ENCODE measurements at regions not wholly inside any gene's neighbourhood (a gene's known extent, or its start where the extent isn't known, plus 50 kb on each side); places are given as distances from the start of the nearest gene placed in this dataset.

- DNase-seq: no peak
These were observed 186.9 kb upstream of the ADGRL2 start for GRCh38 chr1:81613803-81614202.

DNA sequence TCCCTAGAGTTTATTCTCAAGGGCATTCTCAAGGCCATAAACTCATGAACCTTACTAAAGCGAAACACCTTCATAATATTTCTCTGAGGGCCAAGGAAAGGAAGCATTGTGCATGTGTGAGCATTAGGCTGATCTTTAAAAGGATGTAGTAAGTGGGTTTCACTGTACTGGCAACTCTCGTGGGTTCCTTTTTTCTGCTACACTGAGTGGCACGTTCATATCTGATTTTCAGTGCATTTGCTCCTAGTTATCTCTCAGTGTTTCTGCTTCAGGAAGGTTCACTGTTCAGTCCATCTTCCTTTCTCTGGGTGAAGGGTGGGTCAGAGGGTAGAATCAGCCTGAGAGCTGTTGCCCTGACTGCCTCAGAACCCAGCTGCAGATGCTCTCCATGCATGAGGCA is 192.8 kb upstream of the ADGRL2 start:
- DNase-seq: no peak

DNA sequence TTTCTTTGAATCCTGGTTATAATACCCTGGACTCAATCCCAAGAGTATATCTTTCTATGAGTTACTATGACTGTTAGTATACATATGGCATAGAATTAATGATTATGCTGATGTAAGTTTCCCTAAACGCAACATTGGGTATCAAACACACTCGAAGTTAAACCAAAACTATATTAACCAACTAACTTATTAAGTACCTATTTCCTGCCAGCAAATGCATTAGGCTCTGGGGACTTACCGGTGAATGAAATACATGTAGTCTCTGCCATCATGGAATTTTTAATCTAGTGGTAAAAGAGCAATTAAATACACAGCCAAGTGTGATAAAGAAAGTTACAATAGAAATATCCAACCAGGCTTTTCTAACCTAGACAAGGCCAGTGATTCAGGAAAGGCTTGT is 193.6 kb upstream of the ADGRL2 start:
- no peak for DNase-seq

- DNase-seq: peak; percentile 12
These were observed 194.1 kb upstream of the ADGRL2 start for GRCh38 chr1:81606656-81607055.

GRCh38 chr1:81605023-81605422 is 195.7 kb upstream of the ADGRL2 start:
- DNase-seq: no peak

GRCh38 chr1:81600878-81601622 is 199.7 kb upstream of the ADGRL2 start:
- DNase-seq: no peak

- no peak for DNase-seq
These were observed 200.4 kb upstream of the ADGRL2 start for GRCh38 chr1:81600363-81600762.

DNA sequence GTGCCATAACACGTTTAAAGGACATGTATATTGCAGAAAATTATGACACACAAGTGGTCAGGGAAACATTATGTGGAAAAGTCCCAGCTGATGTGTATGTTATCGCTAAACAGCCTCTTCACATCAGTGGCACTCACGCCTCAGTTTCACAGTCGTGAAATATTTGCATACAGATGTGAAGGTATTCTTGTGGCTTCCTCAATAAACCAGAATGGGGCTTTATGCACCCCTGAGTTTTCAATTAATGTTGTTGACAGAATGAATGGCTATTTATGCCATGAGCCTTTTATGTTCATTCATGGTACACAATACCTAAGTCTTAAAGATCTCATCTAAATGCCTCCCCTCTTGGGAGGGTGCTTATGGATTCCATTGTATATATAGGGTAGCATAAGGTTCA is 202.1 kb upstream of the ADGRL2 start:
- DNase-seq: no peak

GRCh38 chr1:81597720-81598426 is 202.9 kb upstream of the ADGRL2 start:
- DNase-seq: no peak

DNA sequence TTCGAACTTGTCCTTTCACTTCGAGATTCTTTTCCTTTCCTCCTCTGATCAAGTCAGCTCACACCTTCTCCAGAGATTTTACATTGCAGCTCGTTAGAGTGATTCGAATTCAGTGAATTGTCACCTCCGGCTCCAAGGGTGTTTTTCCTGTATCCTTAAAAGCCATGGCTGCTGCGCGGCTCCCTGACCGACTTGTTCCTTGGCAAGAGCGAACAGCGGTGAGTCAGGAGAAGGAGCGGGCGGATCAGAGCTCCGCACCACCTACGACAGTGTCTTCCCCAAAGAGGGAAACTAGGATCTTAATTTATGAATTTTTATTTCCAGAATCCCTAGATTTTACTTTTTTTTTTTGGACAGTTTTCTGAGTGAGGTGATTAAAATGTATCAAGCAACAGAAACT is 204.4 kb upstream of the ADGRL2 start:
- DNase-seq: no peak

DNA sequence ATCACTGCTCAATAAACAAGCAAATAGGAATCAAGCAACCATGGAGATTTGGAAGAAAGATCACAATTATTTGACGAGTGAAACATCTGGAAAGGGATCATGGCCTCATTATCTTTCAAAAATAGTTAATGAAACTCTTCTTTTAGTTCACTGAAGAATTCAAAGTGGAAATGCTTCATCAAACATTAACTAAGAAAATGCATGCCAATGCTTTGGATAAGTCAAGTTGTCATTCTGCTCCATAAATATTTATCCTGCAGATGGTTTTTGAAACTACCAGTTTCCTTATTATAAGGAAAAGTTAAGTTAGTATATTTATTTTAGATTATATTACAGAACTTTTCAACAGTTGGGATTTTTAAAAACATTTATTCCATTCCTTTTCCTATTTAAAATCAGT is 206.5 kb upstream of the ADGRL2 start:
- no peak for DNase-seq

GRCh38 chr1:81592233-81592632 is 208.5 kb upstream of the ADGRL2 start:
- no peak for DNase-seq

- DNase-seq: no peak
These were observed 210.6 kb upstream of the ADGRL2 start for GRCh38 chr1:81590171-81590570.

DNA sequence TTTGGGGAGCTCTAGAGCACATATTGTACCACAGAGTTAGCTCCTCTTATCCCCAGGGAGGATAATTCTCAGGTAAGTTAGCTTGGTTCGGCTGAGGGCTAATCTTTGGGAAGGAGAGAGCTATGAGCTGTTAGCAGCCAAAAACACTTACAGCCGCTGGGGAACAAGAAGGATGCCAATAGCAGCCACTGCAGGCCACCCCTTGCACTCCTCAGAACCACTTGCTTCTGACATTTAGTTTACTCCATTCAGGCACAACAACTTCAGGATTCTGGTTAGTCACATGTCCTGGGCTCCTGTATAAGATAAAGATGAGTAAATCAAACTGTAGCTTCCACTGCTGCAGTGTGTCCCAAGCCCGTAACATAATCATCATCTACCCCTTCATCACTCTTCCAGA is 212.6 kb upstream of the ADGRL2 start:
- no peak for DNase-seq

DNA sequence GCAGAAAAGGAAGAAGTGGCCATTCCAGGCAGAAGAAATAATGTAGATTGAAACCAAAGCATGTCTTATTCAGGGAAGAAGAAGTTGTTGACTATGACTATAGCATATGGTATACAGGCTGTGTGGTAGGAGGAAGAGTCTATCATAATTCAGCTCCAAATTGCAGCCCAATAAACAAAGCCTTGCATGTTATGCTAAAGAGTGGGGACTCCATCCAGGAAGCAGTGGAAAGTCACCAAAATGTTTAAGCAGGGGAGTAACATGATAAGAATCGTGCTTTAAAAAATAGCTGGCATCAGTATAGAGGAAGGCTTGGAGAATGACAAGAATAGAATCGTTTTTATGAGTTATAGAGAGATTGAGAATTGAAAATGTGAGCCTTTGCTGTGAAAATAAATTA is 213.3 kb upstream of the ADGRL2 start:
- DNase-seq: no peak

DNA sequence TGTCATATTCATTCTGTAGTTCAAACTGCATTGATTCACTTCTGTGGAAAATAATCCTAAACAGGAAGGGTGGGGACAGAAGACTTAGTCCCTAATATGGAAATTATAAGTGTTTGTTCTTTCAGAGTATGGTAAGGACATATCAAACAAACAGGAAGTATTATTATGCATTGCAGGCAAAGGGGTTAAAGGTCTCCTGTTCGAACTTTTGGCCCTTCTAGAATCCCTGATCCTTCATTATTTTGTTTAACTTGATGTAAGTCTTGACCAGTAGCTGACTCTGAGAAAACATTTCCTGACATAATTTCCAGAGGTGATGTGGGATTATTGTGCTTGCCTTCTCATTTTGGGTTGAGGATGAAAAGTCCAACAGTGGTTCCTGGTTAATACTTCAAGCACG is 215.4 kb upstream of the ADGRL2 start:
- DNase-seq: no peak

DNA sequence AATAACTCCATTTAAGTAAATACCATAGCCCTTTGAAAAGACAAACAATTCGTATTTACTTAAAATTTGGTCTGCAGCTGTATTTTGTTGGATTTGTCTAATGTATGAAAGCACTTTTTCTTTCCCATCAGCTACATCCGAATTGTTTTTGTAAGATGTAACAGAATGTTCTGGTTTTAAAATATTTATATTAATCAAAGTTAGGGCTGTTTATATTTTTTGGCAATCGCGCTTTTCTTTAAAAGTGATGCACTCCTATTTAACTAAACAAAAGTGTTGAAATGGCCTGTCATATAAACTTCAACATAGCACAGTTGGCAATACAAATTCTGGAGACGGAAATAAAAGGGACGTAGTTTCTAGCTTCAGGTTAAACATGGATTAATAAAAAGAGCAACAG is 216.3 kb upstream of the ADGRL2 start:
- no peak for DNase-seq

DNA sequence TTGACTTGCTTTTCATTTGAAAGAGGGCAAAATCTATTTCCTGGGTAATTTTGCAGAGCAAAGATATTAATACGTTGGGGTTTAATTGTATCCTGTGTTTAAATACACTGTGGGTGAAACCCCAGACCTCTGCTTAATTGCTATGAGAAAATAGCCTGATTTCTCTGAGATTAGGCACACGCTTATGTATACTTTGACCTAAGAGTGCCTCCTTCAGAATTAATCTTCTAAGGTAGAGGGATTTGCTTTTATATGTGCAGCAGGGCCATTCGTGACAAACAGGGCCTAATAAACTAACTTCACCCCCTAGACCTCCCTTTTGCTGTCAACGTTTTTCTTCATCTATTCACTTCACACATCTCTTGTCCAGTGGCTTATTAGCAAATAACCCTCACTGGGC is 216.9 kb upstream of the ADGRL2 start:
- no peak for DNase-seq

- DNase-seq: no peak
These were observed 218.2 kb upstream of the ADGRL2 start for GRCh38 chr1:81582467-81582986.

DNA sequence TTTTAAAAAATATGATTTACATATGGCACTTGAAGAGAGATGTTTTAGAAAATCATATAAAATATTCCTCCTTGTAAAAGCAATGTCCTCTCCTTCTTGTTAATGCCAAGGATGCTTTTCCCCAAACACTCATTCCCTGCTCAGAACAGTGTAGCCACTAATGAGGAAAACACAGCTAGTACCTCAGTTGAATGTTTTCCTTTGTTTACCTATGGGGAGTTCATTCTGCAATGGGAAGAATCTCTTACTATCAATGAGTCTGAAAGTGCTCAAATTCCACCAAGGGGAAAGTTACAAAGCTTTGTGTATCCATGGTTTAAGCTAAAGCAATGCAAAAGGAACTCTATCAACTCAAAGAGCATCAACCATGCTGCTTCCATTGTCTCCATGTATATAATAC is 221.9 kb upstream of the ADGRL2 start:
- no peak for DNase-seq

DNA sequence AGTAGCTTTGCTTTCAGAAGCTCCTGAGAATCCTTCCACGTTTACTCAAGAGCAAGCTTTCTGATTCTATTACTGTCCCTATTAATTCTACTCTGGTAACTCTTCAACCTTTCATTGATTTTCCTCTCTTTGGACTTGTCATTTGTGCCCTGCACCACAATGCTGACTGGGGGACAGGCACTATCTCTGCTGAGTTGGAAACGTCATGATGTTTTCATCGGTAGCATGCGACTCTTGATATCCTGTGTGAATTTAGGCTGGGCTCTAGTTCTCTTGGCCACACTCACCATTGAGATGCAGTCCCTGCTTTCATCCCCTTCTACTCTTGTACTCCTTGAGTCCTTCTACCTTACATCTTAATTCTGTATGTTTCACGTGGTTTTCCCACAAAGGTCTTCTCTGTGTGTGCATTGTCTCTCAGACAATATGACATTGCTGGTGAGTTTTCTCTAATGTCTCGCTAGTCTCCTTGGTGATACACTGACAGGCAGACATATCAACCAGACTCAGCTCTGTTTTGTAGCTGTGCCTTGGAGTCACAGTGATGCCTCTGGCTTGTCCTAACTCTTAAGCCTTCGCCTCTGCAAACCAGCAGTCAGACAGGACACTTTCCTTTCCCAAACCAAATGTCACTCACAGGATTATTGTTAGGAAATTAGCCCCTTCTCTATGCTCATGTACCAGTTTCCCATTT is 223.6 kb upstream of the ADGRL2 start:
- no peak for DNase-seq

GRCh38 chr1:81574408-81574807 is 226.3 kb upstream of the ADGRL2 start:
- DNase-seq: no peak

GRCh38 chr1:81573458-81573857 is 227.3 kb upstream of the ADGRL2 start:
- DNase-seq: no peak

- DNase-seq: no peak
These were observed 228.8 kb upstream of the ADGRL2 start for GRCh38 chr1:81571946-81572345.
